ENCODE measurements at regions not wholly inside any gene's neighbourhood (a gene's known extent, or its start where the extent isn't known, plus 50 kb on each side); places are given as distances from the start of the nearest gene placed in this dataset.

- 67 to 83% methylated on average over 6 of the region's 6 CpGs for WGBS, 2 donors
- no peak overlapping the region for H3K27ac ChIP-seq (ENCODE audit: low read depth in 1 of 2, low read length in 1 of 2)
- no peak overlapping the region for H3K9ac ChIP-seq (ENCODE audit: insufficient read depth in 1 of 2, low read length in 2 of 2)
- TF ChIP-seq, protein P1, sequence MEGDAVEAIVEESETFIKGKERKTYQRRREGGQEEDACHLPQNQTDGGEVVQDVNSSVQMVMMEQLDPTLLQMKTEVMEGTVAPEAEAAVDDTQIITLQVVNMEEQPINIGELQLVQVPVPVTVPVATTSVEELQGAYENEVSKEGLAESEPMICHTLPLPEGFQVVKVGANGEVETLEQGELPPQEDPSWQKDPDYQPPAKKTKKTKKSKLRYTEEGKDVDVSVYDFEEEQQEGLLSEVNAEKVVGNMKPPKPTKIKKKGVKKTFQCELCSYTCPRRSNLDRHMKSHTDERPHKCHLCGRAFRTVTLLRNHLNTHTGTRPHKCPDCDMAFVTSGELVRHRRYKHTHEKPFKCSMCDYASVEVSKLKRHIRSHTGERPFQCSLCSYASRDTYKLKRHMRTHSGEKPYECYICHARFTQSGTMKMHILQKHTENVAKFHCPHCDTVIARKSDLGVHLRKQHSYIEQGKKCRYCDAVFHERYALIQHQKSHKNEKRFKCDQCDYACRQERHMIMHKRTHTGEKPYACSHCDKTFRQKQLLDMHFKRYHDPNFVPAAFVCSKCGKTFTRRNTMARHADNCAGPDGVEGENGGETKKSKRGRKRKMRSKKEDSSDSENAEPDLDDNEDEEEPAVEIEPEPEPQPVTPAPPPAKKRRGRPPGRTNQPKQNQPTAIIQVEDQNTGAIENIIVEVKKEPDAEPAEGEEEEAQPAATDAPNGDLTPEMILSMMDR (IDR thresholded peaks at IDR 0.05; ENCODE audit: control extremely low read depth, extremely low read depth), result no peak
- DNase-seq, result no peak
- no peaks in the 10 kb centered on the region for H3K36me3 ChIP-seq (ENCODE audit: control insufficient read depth in 4 of 4, insufficient read depth in 4 of 4, low read length in 4 of 4)
- H3K9me3 ChIP-seq (ENCODE audit: control insufficient read depth in 4 of 4, insufficient read depth in 3 of 4, low read length in 3 of 4), result peaks cover 0 to 12% (median 0%) of the 10 kb centered on the region in 4 donors
- peaks cover 0 to 3% (median 0%) of the 10 kb centered on the region in 3 donors for H3K27me3 ChIP-seq (ENCODE audit: control insufficient read depth in 3 of 3, insufficient read depth in 3 of 3, low read length in 2 of 3)
- ATAC-seq (ENCODE audit: insufficient read depth, low FRiP score), result no peak
- no peaks in the 10 kb centered on the region for H3K4me1 ChIP-seq (ENCODE audit: control insufficient read depth in 5 of 5, insufficient read depth in 5 of 5, low read length in 5 of 5)
- no peak overlapping the region for H3K4me3 ChIP-seq
Observed at GRCh38 chr14:94897082-94897481, 127.2 kb upstream of the GSC start.

GRCh38 chr14:94893411-94894160 lies 123.7 kb upstream of the GSC start:
- DNase-seq (no peak), ATAC-seq (ENCODE audit: insufficient read depth, low FRiP score) (no peak)
- Histone ChIP-seq H3K27me3 (ENCODE audit: control insufficient read depth in 3 of 3, insufficient read depth in 3 of 3, low read length in 2 of 3) (peaks cover 0 to 9% (median 3%) of the 10 kb centered on the region in 3 donors), H3K27ac (ENCODE audit: low read depth in 1 of 2, low read length in 1 of 2) (no peak overlapping the region), H3K4me3 (no peak overlapping the region), H3K36me3 (ENCODE audit: control insufficient read depth in 4 of 4, insufficient read depth in 4 of 4, low read length in 4 of 4) (no peaks in the 10 kb centered on the region), H3K9me3 (ENCODE audit: control insufficient read depth in 4 of 4, insufficient read depth in 3 of 4, low read length in 3 of 4) (peaks cover 0 to 15% (median 0%) of the 10 kb centered on the region in 4 donors), H3K4me1 (ENCODE audit: control insufficient read depth in 5 of 5, insufficient read depth in 5 of 5, low read length in 5 of 5) (peaks cover 0 to 3% (median 0%) of the 10 kb centered on the region in 5 donors), H3K9ac (ENCODE audit: insufficient read depth in 1 of 2, low read length in 2 of 2) (no peak overlapping the region)
- 73 to 76% methylated on average over 17 of the region's 17 CpGs for WGBS, 2 donors
- TF ChIP-seq, protein P1 (IDR thresholded peaks at IDR 0.05; ENCODE audit: control extremely low read depth, extremely low read depth), result no peak

GRCh38 chr14:94890785-94891184 lies 120.9 kb upstream of the GSC start:
- DNase-seq (peak in 1 of 3 donors; percentile 7), ATAC-seq (ENCODE audit: insufficient read depth, low FRiP score) (no peak)
- 58 to 80% methylated on average over 6 of the region's 6 CpGs for WGBS, 2 donors

More at GRCh38 chr14:94890785-94891184, 120.9 kb upstream of the GSC start:
- peaks cover 0 to 6% (median 6%) of the 10 kb centered on the region in 3 donors for H3K27me3 ChIP-seq (ENCODE audit: control insufficient read depth in 3 of 3, insufficient read depth in 3 of 3, low read length in 2 of 3)
- H3K27ac ChIP-seq (ENCODE audit: low read depth in 1 of 2, low read length in 1 of 2), result no peak overlapping the region
- H3K4me1 ChIP-seq (ENCODE audit: control insufficient read depth in 5 of 5, insufficient read depth in 5 of 5, low read length in 5 of 5), result peaks cover 0 to 3% (median 0%) of the 10 kb centered on the region in 5 donors
- H3K4me3 ChIP-seq, result no peak overlapping the region
- H3K9ac ChIP-seq (ENCODE audit: insufficient read depth in 1 of 2, low read length in 2 of 2), result no peak overlapping the region
- peaks cover 0 to 13% (median 0%) of the 10 kb centered on the region in 4 donors for H3K9me3 ChIP-seq (ENCODE audit: control insufficient read depth in 4 of 4, insufficient read depth in 3 of 4, low read length in 3 of 4)
- TF ChIP-seq, protein P1 (IDR thresholded peaks at IDR 0.05; ENCODE audit: control extremely low read depth, extremely low read depth), result no peak
- H3K36me3 ChIP-seq (ENCODE audit: control insufficient read depth in 4 of 4, insufficient read depth in 4 of 4, low read length in 4 of 4), result no peaks in the 10 kb centered on the region
